ENCODE measurements at regions not wholly inside any gene's neighbourhood (a gene's known extent, or its start where the extent isn't known, plus 50 kb on each side); places are given as distances from the start of the nearest gene placed in this dataset.

DNA sequence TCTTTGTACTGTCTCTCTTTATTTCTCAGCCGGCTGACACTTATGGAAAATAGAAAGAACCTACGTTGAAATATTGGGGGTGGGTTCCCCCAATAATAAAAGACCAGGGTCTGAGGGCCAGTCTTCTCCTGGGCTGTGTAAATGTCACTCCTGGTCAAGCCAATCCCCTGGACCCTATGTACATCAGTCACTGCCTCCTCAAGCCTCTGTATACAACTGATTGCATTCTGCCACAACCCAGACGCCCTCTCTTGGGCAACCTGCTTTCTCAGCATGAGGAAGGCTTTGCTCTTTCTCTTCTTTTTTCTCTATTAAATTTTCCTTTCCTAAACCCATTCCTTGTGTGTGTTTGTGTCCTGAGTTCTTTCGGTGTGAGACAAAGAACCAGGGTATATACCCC lies 84.1 kb upstream of the SERBP1 start:
- WGBS (ENCODE audit: insufficient coverage, insufficient replicate concordance, low lambda C conversion rate, missing lambda C conversion rate) = 22% methylated on average over 4 of the region's 4 CpGs
- Histone ChIP-seq H3K27ac (ENCODE audit: control insufficient read depth, insufficient read depth) (no peak overlapping the region), H3K27me3 (replicated peaks in 1 of 2; ENCODE audit: control insufficient read depth in 2 of 2, insufficient read depth in 2 of 2, low read length in 1 of 2) (no peaks in the 10 kb centered on the region), H3K9ac (ENCODE audit: control insufficient read depth, insufficient read depth, low read length) (no peak overlapping the region), H3K4me2 (ENCODE audit: control insufficient read depth, insufficient read depth) (no peak overlapping the region), H3K9me3 (replicated peaks; ENCODE audit: control insufficient read depth, insufficient read depth, low read length) (no peaks in the 10 kb centered on the region; the same call in 2 of the 3 replicates), H4K20me1 (ENCODE audit: control insufficient read depth, insufficient read depth) (no peaks in the 10 kb centered on the region), H3K36me3 (ENCODE audit: control insufficient read depth in 2 of 2, insufficient read depth in 2 of 2, low read length in 1 of 2) (no peaks in the 10 kb centered on the region), H3K79me2 (ENCODE audit: control insufficient read depth, insufficient read depth, low read length) (no peaks in the 10 kb centered on the region), H3K4me3 (no peak overlapping the region), H3K4me1 (ENCODE audit: control insufficient read depth, insufficient read depth, low read length) (no peaks in the 10 kb centered on the region), H2AFZ (ENCODE audit: control insufficient read depth, low read depth, low read length) (no peak overlapping the region)
- CTCF ChIA-PET = interaction anchor here (1.3 kb wide), 1 partner anchor 14 kb away, joined by 5 read pairs; no protein-coding TSS in a partner anchor
- FAIRE-seq (no peak), DNase-seq (ENCODE audit: low read depth, low spot score) (no peak), ATAC-seq (no peak)
- in situ Hi-C loops (cut with MboI) = no loop called here
- SMC1A ChIA-PET (ENCODE audit: uncharacterized antibody, unreplicated experiment) = no interaction called here
- intact Hi-C loops (cut with micrococcal nuclease; ENCODE audit: unreplicated experiment) = no loop called here
- no peak for TF ChIP-seq STAT3 (IDR thresholded peaks at IDR 0.05; ENCODE audit: low read depth, low read length)
- TF ChIP-seq KDM1A (IDR thresholded peaks at IDR 0.05; ENCODE audit: borderline replicate concordance) = no peak
- no peak for TF ChIP-seq MYB (IDR thresholded peaks at IDR 0.05; ENCODE audit: borderline replicate concordance, low read depth, low read length)
- TF ChIP-seq FOS (IDR thresholded peaks at IDR 0.05; ENCODE audit: borderline replicate concordance, extremely low read depth, insufficient read length) = no peak
- TF ChIP-seq MXI1 (IDR thresholded peaks at IDR 0.05; ENCODE audit: low read depth, low read length) = no peak
- no peak for TF ChIP-seq DPF2 (IDR thresholded peaks at IDR 0.05)
- no peak for TF ChIP-seq NFXL1 (IDR thresholded peaks at IDR 0.05; ENCODE audit: borderline replicate concordance)
- TF ChIP-seq, protein P1, sequence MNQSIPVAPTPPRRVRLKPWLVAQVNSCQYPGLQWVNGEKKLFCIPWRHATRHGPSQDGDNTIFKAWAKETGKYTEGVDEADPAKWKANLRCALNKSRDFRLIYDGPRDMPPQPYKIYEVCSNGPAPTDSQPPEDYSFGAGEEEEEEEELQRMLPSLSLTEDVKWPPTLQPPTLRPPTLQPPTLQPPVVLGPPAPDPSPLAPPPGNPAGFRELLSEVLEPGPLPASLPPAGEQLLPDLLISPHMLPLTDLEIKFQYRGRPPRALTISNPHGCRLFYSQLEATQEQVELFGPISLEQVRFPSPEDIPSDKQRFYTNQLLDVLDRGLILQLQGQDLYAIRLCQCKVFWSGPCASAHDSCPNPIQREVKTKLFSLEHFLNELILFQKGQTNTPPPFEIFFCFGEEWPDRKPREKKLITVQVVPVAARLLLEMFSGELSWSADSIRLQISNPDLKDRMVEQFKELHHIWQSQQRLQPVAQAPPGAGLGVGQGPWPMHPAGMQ (IDR thresholded peaks at IDR 0.05; ENCODE audit: borderline replicate concordance) = no peak
- TF ChIP-seq, protein P2, sequence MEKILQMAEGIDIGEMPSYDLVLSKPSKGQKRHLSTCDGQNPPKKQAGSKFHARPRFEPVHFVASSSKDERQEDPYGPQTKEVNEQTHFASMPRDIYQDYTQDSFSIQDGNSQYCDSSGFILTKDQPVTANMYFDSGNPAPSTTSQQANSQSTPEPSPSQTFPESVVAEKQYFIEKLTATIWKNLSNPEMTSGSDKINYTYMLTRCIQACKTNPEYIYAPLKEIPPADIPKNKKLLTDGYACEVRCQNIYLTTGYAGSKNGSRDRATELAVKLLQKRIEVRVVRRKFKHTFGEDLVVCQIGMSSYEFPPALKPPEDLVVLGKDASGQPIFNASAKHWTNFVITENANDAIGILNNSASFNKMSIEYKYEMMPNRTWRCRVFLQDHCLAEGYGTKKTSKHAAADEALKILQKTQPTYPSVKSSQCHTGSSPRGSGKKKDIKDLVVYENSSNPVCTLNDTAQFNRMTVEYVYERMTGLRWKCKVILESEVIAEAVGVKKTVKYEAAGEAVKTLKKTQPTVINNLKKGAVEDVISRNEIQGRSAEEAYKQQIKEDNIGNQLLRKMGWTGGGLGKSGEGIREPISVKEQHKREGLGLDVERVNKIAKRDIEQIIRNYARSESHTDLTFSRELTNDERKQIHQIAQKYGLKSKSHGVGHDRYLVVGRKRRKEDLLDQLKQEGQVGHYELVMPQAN (conservative IDR thresholded peaks at IDR 0.05) = no peak
- no peak for TF ChIP-seq NR2C1 (IDR thresholded peaks at IDR 0.05)
- TF ChIP-seq ZNF217 (IDR thresholded peaks at IDR 0.05) = no peak
- TF ChIP-seq ZNF384 (IDR thresholded peaks at IDR 0.05; ENCODE audit: borderline replicate concordance, low read depth, low read length) = no peak
- POLR2A ChIA-PET = no interaction called here
- BruUV-seq (replicated peaks) = no TSS peak
- RAD21 ChIA-PET (ENCODE audit: unreplicated experiment) = interaction anchor here (1.6 kb wide), 1 partner anchor 13 kb away, joined by 3 read pairs; no protein-coding TSS in a partner anchor

Measured in GM12878 (cell line).